CD4-positive, alpha-beta T cell (primary cell): ENCODE measurements at regions not wholly inside any gene's neighbourhood (a gene's known extent, or its start where the extent isn't known, plus 50 kb on each side); places are given as distances from the start of the nearest gene placed in this dataset.

Experiments
- ATAC-seq: fragments of 200-7000 bp; cut with Tn5 transposase; one replicate; pipeline ENCODE4 v1.10.0; 2022; ENCODE audit warnings: mild to moderate bottlenecking; ENCODE audit not compliant: poor library complexity
- CTCF ChIA-PET: fragments of 350-600 bp; sonication (Branson Sonifier 250); formaldehyde crosslinking; loops from one replicate; lab custom pipeline; 2021; ENCODE audit warnings: antibody characterized with exemption, inconsistent platforms; lab: Charles Lee
- POLR2A ChIA-PET: fragments of 350-600 bp; sonication (Branson Sonifier 250); formaldehyde crosslinking; loops from one replicate; lab custom pipeline; 2021; ENCODE audit warnings: antibody characterized with exemption, inconsistent platforms; lab: Charles Lee
- DNase-seq, 14 experiments: peaks; one replicate each; pipeline ENCODE4 v3.0.0-alpha.2; 2013 to 2020; ENCODE audit warnings: mixed read lengths in 2 of 14
- H3K27ac ChIP-seq, 2 donors: one replicate each; pipeline versions ENCODE4 v1.5.1 to v1.7.0; 2013; ENCODE audit warnings: low read length in 2 of 2, low read depth in 1 of 2, mild to moderate bottlenecking in 1 of 2
- H3K27me3 ChIP-seq, 2 experiments: 1 replicate in 1 of 2; 2 replicates in 1 of 2; pipeline versions ENCODE4 v1.6.1 to v1.7.0; 2013; ENCODE audit warnings: low read length in 2 of 2, control low read depth in 1 of 2, mild to moderate bottlenecking in 1 of 2, moderate library complexity in 1 of 2; ENCODE audit not compliant: insufficient read depth in 2 of 2, control insufficient read depth in 1 of 2
- H3K36me3 ChIP-seq: one replicate; pipeline ENCODE4 v1.6.1; 2013; ENCODE audit warnings: low read length, control low read depth; ENCODE audit not compliant: insufficient read depth
- H3K4me1 ChIP-seq: one replicate; pipeline ENCODE4 v1.6.1; 2013; ENCODE audit warnings: low read length, control low read depth; ENCODE audit not compliant: insufficient read depth
- H3K4me3 ChIP-seq: one replicate; pipeline ENCODE4 v1.5.1; 2013; ENCODE audit warnings: mild to moderate bottlenecking, low read length, moderate library complexity
- H3K9me3 ChIP-seq, 2 experiments: 1 replicate in 1 of 2; 2 replicates in 1 of 2; pipeline versions ENCODE4 v1.6.1 to v1.7.0; 2013; ENCODE audit warnings: low read length in 2 of 2, mild to moderate bottlenecking in 2 of 2, control low read depth in 1 of 2, moderate library complexity in 1 of 2; ENCODE audit not compliant: control insufficient read depth in 1 of 2, insufficient read depth in 1 of 2
- H3K27ac Mint-ChIP-seq: one replicate; pipeline ENCODE4 v1.8.0; 2020; ENCODE audit warnings: mixed read lengths
- H3K27me3 Mint-ChIP-seq: one replicate; pipeline ENCODE4 v1.8.0; 2021; ENCODE audit warnings: mixed read lengths
- H3K36me3 Mint-ChIP-seq: one replicate; pipeline ENCODE4 v1.8.0; 2021; ENCODE audit warnings: low read depth, mixed read lengths
- H3K4me1 Mint-ChIP-seq: one replicate; pipeline ENCODE4 v1.8.0; 2021; ENCODE audit warnings: low read depth, mixed read lengths
- H3K4me3 Mint-ChIP-seq: one replicate; pipeline ENCODE4 v1.8.0; 2020; ENCODE audit warnings: mild to moderate bottlenecking, mixed read lengths
- H3K9me3 Mint-ChIP-seq: one replicate; pipeline ENCODE4 v1.8.0; 2020; ENCODE audit warnings: mixed read lengths
- intact Hi-C, 2 experiments: fragments of 100-400 bp; cut with DNase I in 1 of 2; cut with micrococcal nuclease in 1 of 2; formaldehyde crosslinking; loops; one replicate each; pipeline versions ENCODE4 v1.15.1 to v1.9.0; 2023 to 2025; cut with DNase I, micrococcal nuclease
- TF ChIP-seq, protein P1 (sequence below): fragments of 200-600 bp; IDR thresholded peaks from one replicate; pipeline ENCODE4 v1.8.0; 2022; ENCODE audit warnings: antibody characterized with exemption, mild to moderate bottlenecking

DNA sequence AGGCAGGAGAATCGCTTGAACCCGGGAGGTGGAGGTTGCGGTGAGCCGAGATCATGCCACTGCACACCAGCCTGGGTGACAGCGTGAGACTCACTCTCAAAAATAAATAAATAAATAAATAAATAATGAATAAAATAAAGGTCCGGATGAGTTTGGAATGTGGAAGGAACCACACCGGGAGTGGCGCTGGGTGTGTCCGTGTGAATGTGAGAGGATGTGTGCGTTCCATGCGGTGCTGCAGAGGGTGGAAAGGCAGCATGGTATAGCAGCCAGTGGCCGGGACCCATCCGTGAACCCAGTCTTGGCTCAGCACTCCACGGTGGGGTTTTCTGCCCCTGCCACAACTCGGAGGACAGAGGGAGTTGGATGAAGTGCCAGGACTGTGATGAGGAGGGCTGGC lies 56.2 kb upstream of the POFUT2 start:
- TF ChIP-seq, protein P1, sequence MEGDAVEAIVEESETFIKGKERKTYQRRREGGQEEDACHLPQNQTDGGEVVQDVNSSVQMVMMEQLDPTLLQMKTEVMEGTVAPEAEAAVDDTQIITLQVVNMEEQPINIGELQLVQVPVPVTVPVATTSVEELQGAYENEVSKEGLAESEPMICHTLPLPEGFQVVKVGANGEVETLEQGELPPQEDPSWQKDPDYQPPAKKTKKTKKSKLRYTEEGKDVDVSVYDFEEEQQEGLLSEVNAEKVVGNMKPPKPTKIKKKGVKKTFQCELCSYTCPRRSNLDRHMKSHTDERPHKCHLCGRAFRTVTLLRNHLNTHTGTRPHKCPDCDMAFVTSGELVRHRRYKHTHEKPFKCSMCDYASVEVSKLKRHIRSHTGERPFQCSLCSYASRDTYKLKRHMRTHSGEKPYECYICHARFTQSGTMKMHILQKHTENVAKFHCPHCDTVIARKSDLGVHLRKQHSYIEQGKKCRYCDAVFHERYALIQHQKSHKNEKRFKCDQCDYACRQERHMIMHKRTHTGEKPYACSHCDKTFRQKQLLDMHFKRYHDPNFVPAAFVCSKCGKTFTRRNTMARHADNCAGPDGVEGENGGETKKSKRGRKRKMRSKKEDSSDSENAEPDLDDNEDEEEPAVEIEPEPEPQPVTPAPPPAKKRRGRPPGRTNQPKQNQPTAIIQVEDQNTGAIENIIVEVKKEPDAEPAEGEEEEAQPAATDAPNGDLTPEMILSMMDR, result no peak
- Mint-ChIP-seq H3K27ac (no peak overlapping the region), H3K4me3 (no peak overlapping the region), H3K27me3 (peaks cover 18% of the 10 kb centered on the region), H3K36me3 (no peaks in the 10 kb centered on the region), H3K4me1 (no peaks in the 10 kb centered on the region), H3K9me3 (no peaks in the 10 kb centered on the region)
- intact Hi-C loops, result no loop called here
- H3K36me3 ChIP-seq, result no peaks in the 10 kb centered on the region
- DNase-seq (no peak), ATAC-seq (no peak)
- H3K27me3 ChIP-seq, result peaks cover 0 to 8% of the 10 kb centered on the region in 2 experiments
- POLR2A ChIA-PET, result no interaction called here
- no peak overlapping the region for H3K4me3 ChIP-seq
- no peaks in the 10 kb centered on the region for H3K9me3 ChIP-seq
- CTCF ChIA-PET, result no interaction called here
- H3K27ac ChIP-seq, result no peak overlapping the region
- H3K4me1 ChIP-seq, result no peaks in the 10 kb centered on the region

DNA sequence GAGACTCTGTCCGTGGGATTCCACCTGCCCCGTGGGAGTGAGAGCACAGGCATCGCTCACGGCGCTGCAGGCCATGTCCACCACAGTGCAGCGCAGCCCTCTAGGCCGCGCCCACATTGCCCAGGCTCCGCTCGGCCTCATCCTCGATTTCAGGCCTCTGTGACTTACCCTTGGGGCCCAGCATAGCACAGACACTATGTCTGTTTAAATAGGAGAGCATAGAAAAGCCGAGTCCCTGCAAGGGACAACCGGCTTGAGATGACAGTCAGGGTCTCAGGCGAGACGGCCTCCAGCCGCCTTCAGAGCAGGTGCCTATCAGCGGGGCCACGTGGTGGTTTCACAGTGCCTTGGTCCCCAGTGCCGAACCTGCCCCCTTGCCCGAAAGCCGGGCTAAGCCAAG lies 56.9 kb upstream of the POFUT2 start:
- Mint-ChIP-seq H3K4me1 (no peaks in the 10 kb centered on the region), H3K27me3 (peaks cover 18% of the 10 kb centered on the region), H3K27ac (no peak overlapping the region), H3K9me3 (no peaks in the 10 kb centered on the region), H3K36me3 (no peaks in the 10 kb centered on the region), H3K4me3 (no peak overlapping the region)
- H3K4me1 ChIP-seq, result no peaks in the 10 kb centered on the region
- H3K27me3 ChIP-seq, result peaks cover 0 to 8% of the 10 kb centered on the region in 2 experiments
- TF ChIP-seq, protein P1, result no peak
- no peaks in the 10 kb centered on the region for H3K9me3 ChIP-seq
- no peak for ATAC-seq
- no peak overlapping the region for H3K27ac ChIP-seq
- no peaks in the 10 kb centered on the region for H3K36me3 ChIP-seq
- no peak overlapping the region for H3K4me3 ChIP-seq
- no peak for DNase-seq
- ChIA-PET POLR2A (no interaction called here), CTCF (no interaction called here)
- intact Hi-C loops, result no loop called here

DNA sequence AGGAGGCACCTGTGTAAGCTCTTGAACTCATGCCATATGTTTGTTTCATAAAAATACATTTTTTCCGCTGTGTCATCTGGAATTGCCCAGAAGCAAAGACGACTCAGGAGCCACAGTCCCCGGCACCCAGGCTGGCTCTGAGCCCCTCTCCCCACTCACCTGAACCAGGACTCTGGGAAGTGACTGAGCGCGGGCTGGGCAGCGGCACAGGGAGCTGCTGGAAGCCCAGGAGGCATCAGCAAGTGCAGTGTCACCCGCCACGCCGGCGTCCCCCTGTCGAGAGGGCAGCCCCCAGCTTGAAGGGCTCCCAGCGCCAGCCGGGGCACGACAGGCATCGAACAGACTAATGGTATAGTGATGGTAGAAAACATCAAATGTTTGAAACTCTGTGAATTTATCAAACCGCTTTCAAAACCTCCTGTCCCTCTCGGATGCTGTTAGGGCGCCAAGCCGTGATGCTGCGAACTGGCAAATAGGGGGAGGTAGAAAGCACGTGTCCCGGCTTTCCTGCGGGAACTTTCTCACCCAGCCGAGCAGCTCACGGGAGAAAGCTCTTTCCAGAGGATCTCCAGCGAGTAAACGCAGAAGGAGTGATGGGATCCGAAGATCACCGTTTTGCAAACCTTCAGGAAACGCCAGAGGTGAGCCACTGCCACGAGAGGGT lies 57.8 kb upstream of the COL18A1 start:
- Histone ChIP-seq H3K27ac (no peak overlapping the region), H3K4me3 (no peak overlapping the region), H3K4me1 (no peaks in the 10 kb centered on the region), H3K27me3 (peaks cover 0 to 2% of the 10 kb centered on the region in 2 experiments), H3K36me3 (no peaks in the 10 kb centered on the region), H3K9me3 (no peaks in the 10 kb centered on the region)
- no peak for ATAC-seq
- intact Hi-C loops, result no loop called here
- no peak for DNase-seq
- H3K27me3 Mint-ChIP-seq, result peaks cover 7% of the 10 kb centered on the region
- no peak overlapping the region for H3K27ac Mint-ChIP-seq
- no peak overlapping the region for H3K4me3 Mint-ChIP-seq
- H3K36me3 Mint-ChIP-seq, result no peaks in the 10 kb centered on the region
- ChIA-PET POLR2A (no interaction called here), CTCF (no interaction called here)
- H3K4me1 Mint-ChIP-seq, result no peaks in the 10 kb centered on the region
- TF ChIP-seq, protein P1, result no peak
- no peaks in the 10 kb centered on the region for H3K9me3 Mint-ChIP-seq
